ENCODE measurements at regions not wholly inside any gene's neighbourhood (a gene's known extent, or its start where the extent isn't known, plus 50 kb on each side); places are given as distances from the start of the nearest gene placed in this dataset.

GRCh38 chr11:29310725-29311342 is 706.0 kb downstream of the KCNA4 start:
- DNase-seq (ENCODE audit: low spot score), result no peak

GRCh38 chr11:29309992-29310391 is 706.8 kb downstream of the KCNA4 start:
- no peak for DNase-seq (ENCODE audit: low spot score)

- no peak for DNase-seq (ENCODE audit: low spot score)
Observed at GRCh38 chr11:29306527-29306926, 710.3 kb downstream of the KCNA4 start.

- no peak for DNase-seq (ENCODE audit: low spot score)
Observed at GRCh38 chr11:29305456-29306232, 711.2 kb downstream of the KCNA4 start.

GRCh38 chr11:29300420-29300819 is 716.4 kb downstream of the KCNA4 start:
- DNase-seq (ENCODE audit: low spot score), result no peak

GRCh38 chr11:29296680-29297079 is 720.1 kb downstream of the KCNA4 start:
- DNase-seq (ENCODE audit: low spot score), result no peak

GRCh38 chr11:29293825-29294224 is 723.0 kb downstream of the KCNA4 start:
- DNase-seq (ENCODE audit: low spot score), result no peak

- no peak for DNase-seq (ENCODE audit: low spot score)
Observed at GRCh38 chr11:29282088-29282487, 734.7 kb downstream of the KCNA4 start.

- DNase-seq (ENCODE audit: low spot score), result no peak
Observed at GRCh38 chr11:29281271-29281777, 735.5 kb downstream of the KCNA4 start.

GRCh38 chr11:29280452-29280851 is 736.4 kb downstream of the KCNA4 start:
- no peak for DNase-seq (ENCODE audit: low spot score)

GRCh38 chr11:29279716-29280115 is 737.1 kb downstream of the KCNA4 start:
- DNase-seq (ENCODE audit: low spot score), result no peak

GRCh38 chr11:29272019-29272654 is 744.7 kb downstream of the KCNA4 start:
- DNase-seq (ENCODE audit: low spot score), result no peak

- no peak for DNase-seq (ENCODE audit: low spot score)
Observed at GRCh38 chr11:29271616-29272015, 745.2 kb downstream of the KCNA4 start.

GRCh38 chr11:29268733-29269132 is 748.1 kb downstream of the KCNA4 start:
- DNase-seq (ENCODE audit: low spot score), result no peak

- no peak for DNase-seq (ENCODE audit: low spot score)
Observed at GRCh38 chr11:29265792-29266191, 751.0 kb downstream of the KCNA4 start.

GRCh38 chr11:29265381-29265780 is 751.4 kb downstream of the KCNA4 start:
- DNase-seq (ENCODE audit: low spot score), result no peak

GRCh38 chr11:29263971-29264682 is 752.7 kb downstream of the KCNA4 start:
- no peak for DNase-seq (ENCODE audit: low spot score)

- DNase-seq (ENCODE audit: low spot score), result no peak
Observed at GRCh38 chr11:29261831-29262230, 755.0 kb downstream of the KCNA4 start.

GRCh38 chr11:29260939-29261705 is 755.7 kb downstream of the KCNA4 start:
- DNase-seq (ENCODE audit: low spot score), result no peak

- no peak for DNase-seq (ENCODE audit: low spot score)
Observed at GRCh38 chr11:29258411-29258810, 758.4 kb downstream of the KCNA4 start.

- no peak for DNase-seq (ENCODE audit: low spot score)
Observed at GRCh38 chr11:29256580-29256979, 760.2 kb downstream of the KCNA4 start.

GRCh38 chr11:29255401-29255800 is 761.4 kb downstream of the KCNA4 start:
- DNase-seq (ENCODE audit: low spot score), result no peak

Measured in hematopoietic multipotent progenitor cell treated with erythropoietin and hydrocortisone succinate and interleukin-3 and kit ligand, for 17 days (in vitro differentiated cells).